ENCODE measurements at regions not wholly inside any gene's neighbourhood (a gene's known extent, or its start where the extent isn't known, plus 50 kb on each side); places are given as distances from the start of the nearest gene placed in this dataset.

DNA sequence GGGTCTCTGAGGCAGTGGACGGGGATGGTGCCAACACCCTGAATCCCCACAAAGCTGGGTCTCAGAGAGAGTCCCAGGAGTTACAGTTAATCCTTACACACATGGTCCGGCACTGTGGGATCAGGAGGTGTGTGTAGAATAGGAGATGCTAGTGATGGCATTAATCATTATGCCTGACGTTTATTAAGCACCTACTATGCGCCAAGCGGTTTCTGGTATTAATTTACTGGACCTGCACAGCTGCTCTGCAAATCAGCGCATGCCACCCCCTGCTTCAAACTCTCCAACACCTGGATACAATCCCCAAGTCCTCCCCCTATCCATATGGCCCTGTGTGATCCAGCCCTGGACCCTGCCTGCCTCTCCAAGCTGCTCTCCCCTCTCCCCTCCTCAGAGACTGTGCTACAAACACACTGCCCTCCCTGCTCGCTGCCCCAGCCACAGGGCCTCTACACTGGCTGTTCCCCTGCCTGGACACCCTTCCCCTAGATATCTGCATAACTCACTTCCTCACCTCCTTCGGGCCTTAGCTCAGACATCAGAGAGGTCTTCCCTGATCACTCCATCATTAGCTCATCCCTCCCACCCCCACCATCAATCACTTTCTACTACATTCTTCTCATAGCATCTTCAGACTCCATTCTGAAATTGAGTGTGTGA, 86.0 kb downstream of the RFLNA start:
- TF ChIP-seq, protein P1, sequence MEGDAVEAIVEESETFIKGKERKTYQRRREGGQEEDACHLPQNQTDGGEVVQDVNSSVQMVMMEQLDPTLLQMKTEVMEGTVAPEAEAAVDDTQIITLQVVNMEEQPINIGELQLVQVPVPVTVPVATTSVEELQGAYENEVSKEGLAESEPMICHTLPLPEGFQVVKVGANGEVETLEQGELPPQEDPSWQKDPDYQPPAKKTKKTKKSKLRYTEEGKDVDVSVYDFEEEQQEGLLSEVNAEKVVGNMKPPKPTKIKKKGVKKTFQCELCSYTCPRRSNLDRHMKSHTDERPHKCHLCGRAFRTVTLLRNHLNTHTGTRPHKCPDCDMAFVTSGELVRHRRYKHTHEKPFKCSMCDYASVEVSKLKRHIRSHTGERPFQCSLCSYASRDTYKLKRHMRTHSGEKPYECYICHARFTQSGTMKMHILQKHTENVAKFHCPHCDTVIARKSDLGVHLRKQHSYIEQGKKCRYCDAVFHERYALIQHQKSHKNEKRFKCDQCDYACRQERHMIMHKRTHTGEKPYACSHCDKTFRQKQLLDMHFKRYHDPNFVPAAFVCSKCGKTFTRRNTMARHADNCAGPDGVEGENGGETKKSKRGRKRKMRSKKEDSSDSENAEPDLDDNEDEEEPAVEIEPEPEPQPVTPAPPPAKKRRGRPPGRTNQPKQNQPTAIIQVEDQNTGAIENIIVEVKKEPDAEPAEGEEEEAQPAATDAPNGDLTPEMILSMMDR (conservative IDR thresholded peaks at IDR 0.05), result no peak
- Histone ChIP-seq H3K79me1 (ENCODE audit: insufficient read depth, low read depth, low read length, poor library complexity, severe bottlenecking) (no peaks in the 10 kb centered on the region), H4K20me1 (ENCODE audit: control insufficient read depth, insufficient read depth, insufficient read length) (no peaks in the 10 kb centered on the region), H2BK5ac (ENCODE audit: insufficient read length, low read length) (no peak overlapping the region), H3K4ac (ENCODE audit: low read depth, low read length) (no peak overlapping the region), H2BK120ac (ENCODE audit: low read depth, low read length, poor library complexity, severe bottlenecking) (no peak overlapping the region), H4K91ac (ENCODE audit: insufficient read length, low read depth, low read length) (no peak overlapping the region), H3K14ac (ENCODE audit: insufficient read depth, low read length) (no peak overlapping the region), H3K23me2 (ENCODE audit: insufficient read length, low read depth, low read length, poor library complexity, severe bottlenecking) (no peaks in the 10 kb centered on the region), H2BK15ac (ENCODE audit: low read depth, low read length) (no peak overlapping the region), H2BK12ac (ENCODE audit: insufficient read length, low read depth, low read length) (no peak overlapping the region), H3T11ph (ENCODE audit: low read length) (no peak overlapping the region), H3K27ac (ENCODE audit: insufficient read length, low read depth, low read length) (no peak overlapping the region), H3K18ac (ENCODE audit: insufficient read length, low read depth, low read length) (no peak overlapping the region), H2AK5ac (ENCODE audit: insufficient read length, low read length) (no peak overlapping the region), H3K27me3 (ENCODE audit: insufficient read depth, low read length) (no peaks in the 10 kb centered on the region), H3K79me2 (ENCODE audit: insufficient read depth, low read length) (no peaks in the 10 kb centered on the region), H4K8ac (replicated peaks; ENCODE audit: insufficient read length, low read depth, low read length) (no peak overlapping the region), H2AFZ (ENCODE audit: low read length) (no peak overlapping the region), H3K4me2 (ENCODE audit: insufficient read depth, insufficient read length, low read length) (no peak overlapping the region), H4K5ac (ENCODE audit: insufficient read length, low read depth, low read length) (no peak overlapping the region), H2BK20ac (ENCODE audit: low read depth, low read length, poor library complexity, severe bottlenecking) (no peak overlapping the region), H3K56ac (ENCODE audit: insufficient read length, low read depth, low read length) (no peak overlapping the region), H3K9ac (ENCODE audit: extremely low read depth, insufficient read length, low read length) (no peak overlapping the region), H3K9me3 (ENCODE audit: control insufficient read depth, low read depth, low read length) (no peaks in the 10 kb centered on the region), H3K23ac (ENCODE audit: insufficient read length, low read depth, low read length) (no peak overlapping the region), H3K4me1 (ENCODE audit: insufficient read depth, low read length) (no peaks in the 10 kb centered on the region)
- WGBS (ENCODE audit: extremely low coverage, insufficient read length, low lambda C conversion rate), result no CpG with 5 or more reads among the region's 8 CpGs
- DNase-seq, result no peak
- Mint-ChIP-seq H3K36me3 (ENCODE audit: insufficient read depth in 1 of 3, low read depth in 3 of 3) (peaks cover 17 to 55% (median 46%) of the 10 kb centered on the region in 3 experiments; a peak in 6 of 7 replicates), H3K9me3 (no peaks in the 10 kb centered on the region), H3K4me1 (no peaks in the 10 kb centered on the region), H3K27me3 (ENCODE audit: low read depth) (no peaks in the 10 kb centered on the region), H3K4me3 (no peak overlapping the region), H3K27ac (peak overlapping the region in 2 of 3 experiments; percentile 4 to 58; a peak in 1 of 7 replicates)

All from H9 (cell line).